HepG2 (cell line): ENCODE measurements at regions not wholly inside any gene's neighbourhood (a gene's known extent, or its start where the extent isn't known, plus 50 kb on each side); places are given as distances from the start of the nearest gene placed in this dataset.
A peak's percentile ranks its signal among the peaks of the same experiment; 100 is the strongest.

Source experiments
- AHR ChIP-seq: IDR thresholded peaks from 2 replicates; pipeline ENCODE4 v1.6.1; 2018; ENCODE audit warnings: missing genetic modification reagents, missing compliant biosample characterization
- CEBPG ChIP-seq: IDR thresholded peaks from 2 replicates; pipeline ENCODE4 v1.6.1; 2016
- EP300 ChIP-seq, 3 experiments: sonication (generic) in 1 of 3; formaldehyde crosslinking in 1 of 3; IDR thresholded peaks; 2 replicates each; pipeline versions ENCODE4 v1.5.1 to v1.6.1; 2011 to 2020; ENCODE audit warnings: low read depth in 2 of 3, low read length in 2 of 3, borderline replicate concordance in 1 of 3, improper control_type of control experiment in 1 of 3, mild to moderate bottlenecking in 1 of 3, missing genetic modification reagents in 1 of 3, moderate library complexity in 1 of 3
- FOXM1 ChIP-seq: sonication (generic); formaldehyde crosslinking; IDR thresholded peaks from 2 replicates; pipeline ENCODE4 v1.5.0; 2020; ENCODE audit warnings: missing genetic modification reagents
- GLI4 ChIP-seq: sonication (generic); formaldehyde crosslinking; IDR thresholded peaks from 2 replicates; pipeline ENCODE4 v1.5.1; 2020; ENCODE audit warnings: missing genetic modification reagents, mild to moderate bottlenecking, moderate library complexity, borderline replicate concordance
- GTF3A ChIP-seq: sonication (generic); formaldehyde crosslinking; conservative IDR thresholded peaks from 2 replicates; pipeline ENCODE4 v1.4.0; 2020; ENCODE audit warnings: mild to moderate bottlenecking, missing genetic modification reagents
- HDAC6 ChIP-seq: fragments of 200-600 bp; sonication (generic); IDR thresholded peaks from 2 replicates; pipeline ENCODE4 v1.7.0; 2017; ENCODE audit warnings: mild to moderate bottlenecking, antibody characterized with exemption, low read length, low read depth
- HNF4A ChIP-seq: sonication (generic); formaldehyde crosslinking; IDR thresholded peaks from 2 replicates; pipeline ENCODE4 v1.4.0; 2020; ENCODE audit warnings: missing genetic modification reagents
- MAF1 ChIP-seq: sonication (generic); formaldehyde crosslinking; IDR thresholded peaks from 2 replicates; pipeline ENCODE4 v1.5.0; 2020; ENCODE audit warnings: missing genetic modification reagents, borderline replicate concordance
- MAFF ChIP-seq: IDR thresholded peaks from 2 replicates; pipeline ENCODE4 v1.6.1; 2011; ENCODE audit warnings: low read depth, low read length, improper control_type of control experiment
- NBN ChIP-seq: fragments of 450-650 bp; conservative IDR thresholded peaks from 2 replicates; pipeline ENCODE4 v1.6.1; 2017
- TEAD2 ChIP-seq: sonication (generic); formaldehyde crosslinking; IDR thresholded peaks from 2 replicates; pipeline ENCODE4 v1.9.0; 2021; ENCODE audit warnings: missing genetic modification reagents
- ZNF10 ChIP-seq: sonication (generic); formaldehyde crosslinking; IDR thresholded peaks from 2 replicates; pipeline ENCODE4 v1.4.0; 2020; ENCODE audit warnings: mild to moderate bottlenecking, low read depth, missing genetic modification reagents, borderline replicate concordance
- ZNF543 ChIP-seq: sonication (generic); formaldehyde crosslinking; IDR thresholded peaks from 2 replicates; pipeline ENCODE4 v1.4.0; 2020; ENCODE audit warnings: mild to moderate bottlenecking, missing genetic modification reagents
- ZNF746 ChIP-seq: sonication (generic); formaldehyde crosslinking; IDR thresholded peaks from 2 replicates; pipeline ENCODE4 v1.8.0; 2022; ENCODE audit warnings: mild to moderate bottlenecking, missing genetic modification reagents
- ZNF747 ChIP-seq: sonication (generic); formaldehyde crosslinking; IDR thresholded peaks from 2 replicates; pipeline ENCODE4 v1.8.1; 2023; ENCODE audit warnings: missing genetic modification reagents, mild to moderate bottlenecking, borderline replicate concordance
- TF ChIP-seq, protein P1 (sequence below): IDR thresholded peaks from 2 replicates; pipeline ENCODE4 v1.6.1; 2016; ENCODE audit warnings: low read depth, missing genetic modification reagents, missing compliant biosample characterization
- TF ChIP-seq, protein P2 (sequence below): sonication (generic); formaldehyde crosslinking; IDR thresholded peaks from 2 replicates; pipeline ENCODE4 v1.9.0; 2021; ENCODE audit warnings: missing genetic modification reagents, borderline replicate concordance
- TF ChIP-seq, protein P3 (sequence below): sonication (generic); formaldehyde crosslinking; IDR thresholded peaks from 2 replicates; pipeline ENCODE4 v1.5.0; 2020; ENCODE audit warnings: missing genetic modification reagents, mild to moderate bottlenecking, borderline replicate concordance
- TF ChIP-seq, protein P4 (sequence below): IDR thresholded peaks from 2 replicates; pipeline ENCODE4 v1.6.1; 2016

DNA sequence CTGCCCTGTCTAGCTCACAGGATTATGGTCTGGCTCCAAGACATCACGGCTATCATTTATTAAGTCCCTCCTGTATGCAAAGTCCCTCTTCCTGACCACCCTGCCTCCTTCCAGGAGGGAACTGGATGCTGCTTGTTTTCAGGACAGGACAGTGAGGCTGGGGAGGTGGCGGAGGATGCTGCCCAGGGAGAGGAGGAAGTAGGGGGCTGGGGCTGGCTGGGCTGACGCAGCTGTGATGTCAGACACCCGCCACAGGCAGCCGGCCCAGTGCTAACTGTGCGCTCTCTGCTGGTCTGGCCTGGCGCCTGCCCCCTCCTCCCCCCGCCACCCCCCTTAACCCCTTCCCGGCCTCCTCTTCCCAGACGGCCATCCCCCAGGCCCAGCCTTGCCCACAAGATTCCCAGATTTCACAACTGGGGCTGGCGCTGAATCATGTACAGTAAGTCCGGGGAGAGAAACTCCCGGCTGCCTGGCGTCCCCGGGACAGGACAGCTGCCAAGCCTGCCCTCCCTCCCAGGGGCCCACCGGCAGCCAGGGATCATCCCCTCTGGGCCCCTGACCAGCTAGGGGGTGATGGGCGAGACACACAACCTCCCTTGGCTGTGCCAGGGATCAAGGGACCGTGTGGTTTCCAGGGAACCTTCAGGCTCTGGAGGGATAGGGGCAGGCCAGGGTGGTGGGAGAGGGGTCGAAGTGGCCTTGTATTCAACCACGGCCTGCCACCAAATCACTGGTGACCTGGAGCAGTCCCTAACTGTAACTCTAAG is 118.1 kb downstream of the CEBPB start (continued):
- TF ChIP-seq, protein P1, sequence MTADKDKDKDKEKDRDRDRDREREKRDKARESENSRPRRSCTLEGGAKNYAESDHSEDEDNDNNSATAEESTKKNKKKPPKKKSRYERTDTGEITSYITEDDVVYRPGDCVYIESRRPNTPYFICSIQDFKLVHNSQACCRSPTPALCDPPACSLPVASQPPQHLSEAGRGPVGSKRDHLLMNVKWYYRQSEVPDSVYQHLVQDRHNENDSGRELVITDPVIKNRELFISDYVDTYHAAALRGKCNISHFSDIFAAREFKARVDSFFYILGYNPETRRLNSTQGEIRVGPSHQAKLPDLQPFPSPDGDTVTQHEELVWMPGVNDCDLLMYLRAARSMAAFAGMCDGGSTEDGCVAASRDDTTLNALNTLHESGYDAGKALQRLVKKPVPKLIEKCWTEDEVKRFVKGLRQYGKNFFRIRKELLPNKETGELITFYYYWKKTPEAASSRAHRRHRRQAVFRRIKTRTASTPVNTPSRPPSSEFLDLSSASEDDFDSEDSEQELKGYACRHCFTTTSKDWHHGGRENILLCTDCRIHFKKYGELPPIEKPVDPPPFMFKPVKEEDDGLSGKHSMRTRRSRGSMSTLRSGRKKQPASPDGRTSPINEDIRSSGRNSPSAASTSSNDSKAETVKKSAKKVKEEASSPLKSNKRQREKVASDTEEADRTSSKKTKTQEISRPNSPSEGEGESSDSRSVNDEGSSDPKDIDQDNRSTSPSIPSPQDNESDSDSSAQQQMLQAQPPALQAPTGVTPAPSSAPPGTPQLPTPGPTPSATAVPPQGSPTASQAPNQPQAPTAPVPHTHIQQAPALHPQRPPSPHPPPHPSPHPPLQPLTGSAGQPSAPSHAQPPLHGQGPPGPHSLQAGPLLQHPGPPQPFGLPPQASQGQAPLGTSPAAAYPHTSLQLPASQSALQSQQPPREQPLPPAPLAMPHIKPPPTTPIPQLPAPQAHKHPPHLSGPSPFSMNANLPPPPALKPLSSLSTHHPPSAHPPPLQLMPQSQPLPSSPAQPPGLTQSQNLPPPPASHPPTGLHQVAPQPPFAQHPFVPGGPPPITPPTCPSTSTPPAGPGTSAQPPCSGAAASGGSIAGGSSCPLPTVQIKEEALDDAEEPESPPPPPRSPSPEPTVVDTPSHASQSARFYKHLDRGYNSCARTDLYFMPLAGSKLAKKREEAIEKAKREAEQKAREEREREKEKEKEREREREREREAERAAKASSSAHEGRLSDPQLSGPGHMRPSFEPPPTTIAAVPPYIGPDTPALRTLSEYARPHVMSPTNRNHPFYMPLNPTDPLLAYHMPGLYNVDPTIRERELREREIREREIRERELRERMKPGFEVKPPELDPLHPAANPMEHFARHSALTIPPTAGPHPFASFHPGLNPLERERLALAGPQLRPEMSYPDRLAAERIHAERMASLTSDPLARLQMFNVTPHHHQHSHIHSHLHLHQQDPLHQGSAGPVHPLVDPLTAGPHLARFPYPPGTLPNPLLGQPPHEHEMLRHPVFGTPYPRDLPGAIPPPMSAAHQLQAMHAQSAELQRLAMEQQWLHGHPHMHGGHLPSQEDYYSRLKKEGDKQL (CRISPR knock-in tag): peak; percentile 57; the same call in 1 of the 2 replicates
- TF ChIP-seq FOXM1 (CRISPR knock-in tag): no peak
- peak; percentile 90; the same call in 1 of the 2 replicates for TF ChIP-seq AHR (CRISPR knock-in tag)
- no peak for TF ChIP-seq ZNF10 (CRISPR knock-in tag)
- peak; percentile 57 for TF ChIP-seq HNF4A (CRISPR knock-in tag)
- TF ChIP-seq, protein P2, sequence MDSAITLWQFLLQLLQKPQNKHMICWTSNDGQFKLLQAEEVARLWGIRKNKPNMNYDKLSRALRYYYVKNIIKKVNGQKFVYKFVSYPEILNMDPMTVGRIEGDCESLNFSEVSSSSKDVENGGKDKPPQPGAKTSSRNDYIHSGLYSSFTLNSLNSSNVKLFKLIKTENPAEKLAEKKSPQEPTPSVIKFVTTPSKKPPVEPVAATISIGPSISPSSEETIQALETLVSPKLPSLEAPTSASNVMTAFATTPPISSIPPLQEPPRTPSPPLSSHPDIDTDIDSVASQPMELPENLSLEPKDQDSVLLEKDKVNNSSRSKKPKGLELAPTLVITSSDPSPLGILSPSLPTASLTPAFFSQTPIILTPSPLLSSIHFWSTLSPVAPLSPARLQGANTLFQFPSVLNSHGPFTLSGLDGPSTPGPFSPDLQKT (CRISPR knock-in tag): no peak
- TF ChIP-seq GLI4: no peak
- TF ChIP-seq MAF1 (CRISPR knock-in tag): no peak
- peak; percentile 93 for TF ChIP-seq CEBPG (CRISPR knock-in tag)
- TF ChIP-seq ZNF543: peak; percentile 85
- no peak for TF ChIP-seq GTF3A (CRISPR knock-in tag)
- no peak; the same call in 1 of the 2 replicates for TF ChIP-seq ZNF747
- TF ChIP-seq, protein P3, sequence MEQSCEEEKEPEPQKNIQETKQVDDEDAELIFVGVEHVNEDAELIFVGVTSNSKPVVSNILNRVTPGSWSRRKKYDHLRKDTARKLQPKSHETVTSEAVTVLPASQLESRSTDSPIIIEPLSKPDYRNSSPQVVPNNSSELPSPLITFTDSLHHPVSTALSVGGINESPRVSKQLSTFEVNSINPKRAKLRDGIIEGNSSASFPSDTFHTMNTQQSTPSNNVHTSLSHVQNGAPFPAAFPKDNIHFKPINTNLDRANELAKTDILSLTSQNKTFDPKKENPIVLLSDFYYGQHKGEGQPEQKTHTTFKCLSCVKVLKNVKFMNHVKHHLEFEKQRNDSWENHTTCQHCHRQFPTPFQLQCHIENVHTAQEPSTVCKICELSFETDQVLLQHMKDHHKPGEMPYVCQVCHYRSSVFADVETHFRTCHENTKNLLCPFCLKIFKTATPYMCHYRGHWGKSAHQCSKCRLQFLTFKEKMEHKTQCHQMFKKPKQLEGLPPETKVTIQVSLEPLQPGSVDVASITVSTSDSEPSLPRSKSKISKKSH (CRISPR knock-in tag): peak; percentile 88
- TF ChIP-seq HDAC6: no peak
- TF ChIP-seq EP300 (IDR thresholded peaks at IDR 0.05; ENCODE audit: low read depth in 2 of 2, low read length in 2 of 2): peak in 1 of 2 experiments; percentile 62; a peak in 3 of 4 replicates
- peak; percentile 49; the same call in 1 of the 2 replicates for TF ChIP-seq EP300 (CRISPR knock-in tag; IDR thresholded peaks at IDR 0.05; ENCODE audit: borderline replicate concordance)
- peak; percentile 86 for TF ChIP-seq ZNF746 (CRISPR knock-in tag)
- TF ChIP-seq, protein P4, sequence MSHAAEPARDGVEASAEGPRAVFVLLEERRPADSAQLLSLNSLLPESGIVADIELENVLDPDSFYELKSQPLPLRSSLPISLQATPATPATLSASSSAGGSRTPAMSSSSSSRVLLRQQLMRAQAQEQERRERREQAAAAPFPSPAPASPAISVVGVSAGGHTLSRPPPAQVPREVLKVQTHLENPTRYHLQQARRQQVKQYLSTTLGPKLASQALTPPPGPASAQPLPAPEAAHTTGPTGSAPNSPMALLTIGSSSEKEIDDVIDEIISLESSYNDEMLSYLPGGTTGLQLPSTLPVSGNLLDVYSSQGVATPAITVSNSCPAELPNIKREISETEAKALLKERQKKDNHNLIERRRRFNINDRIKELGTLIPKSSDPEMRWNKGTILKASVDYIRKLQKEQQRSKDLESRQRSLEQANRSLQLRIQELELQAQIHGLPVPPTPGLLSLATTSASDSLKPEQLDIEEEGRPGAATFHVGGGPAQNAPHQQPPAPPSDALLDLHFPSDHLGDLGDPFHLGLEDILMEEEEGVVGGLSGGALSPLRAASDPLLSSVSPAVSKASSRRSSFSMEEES: peak; percentile 54; the same call in 1 of the 2 replicates
- TF ChIP-seq MAFF: no peak; the same call in 1 of the 2 replicates
- no peak for TF ChIP-seq TEAD2 (CRISPR knock-in tag)
- no peak for TF ChIP-seq NBN
